HG02981 (cell line): ENCODE measurements at regions not wholly inside any gene's neighbourhood (a gene's known extent, or its start where the extent isn't known, plus 50 kb on each side); places are given as distances from the start of the nearest gene placed in this dataset.
"Not testable (repeated sequence)": the region's sequence is repeated elsewhere in the genome, so short reads cannot be mapped to it uniquely, and the experiment has no call there.

Experiments used
- ATAC-seq: cut with Tn5 transposase; IDR thresholded peaks from one replicate; pipeline ENCODE4 v1.9.1; 2021; ENCODE audit warnings: mild to moderate bottlenecking, moderate library complexity; ENCODE audit not compliant: unreplicated experiment

DNA sequence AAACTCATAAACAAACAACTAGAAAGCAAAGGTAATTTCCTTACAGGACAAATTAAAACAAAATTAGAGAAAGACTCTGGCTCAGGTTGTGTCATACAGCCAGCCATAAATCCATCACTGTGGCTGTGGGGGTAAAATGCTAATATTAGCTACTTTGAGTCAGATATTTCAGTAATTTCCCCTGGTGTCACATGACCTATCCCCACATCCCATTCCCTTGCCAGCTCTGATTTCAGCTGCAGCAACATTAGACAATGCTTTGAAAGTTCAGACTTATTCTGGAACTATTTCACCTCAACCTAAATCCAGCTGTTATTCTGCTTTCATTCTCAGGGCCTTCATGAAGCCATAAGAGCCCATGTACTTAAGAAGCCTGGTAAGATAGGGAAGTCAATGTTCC is 55.3 kb downstream of the RPL10L start:
- ATAC-seq, result no peak

DNA sequence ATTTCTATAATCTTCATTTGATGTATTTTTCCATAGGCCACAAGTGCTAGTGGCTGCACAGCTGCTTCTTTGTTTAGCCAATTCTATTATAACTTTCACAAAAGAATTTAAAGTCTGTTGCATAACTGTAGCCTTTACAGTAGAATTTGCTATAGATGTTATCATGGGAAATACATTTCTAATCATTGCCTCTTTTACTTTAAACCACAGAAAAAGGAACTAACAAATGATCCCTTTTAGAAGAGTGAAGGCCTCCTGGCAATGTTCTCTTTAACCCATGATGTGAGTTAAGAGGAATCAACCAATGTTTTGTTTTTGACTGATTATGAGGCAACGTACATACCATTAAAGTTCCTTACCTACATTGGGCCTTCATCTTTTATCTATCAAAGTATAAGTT is 68.8 kb downstream of the RPL10L start:
- no peak for ATAC-seq

DNA sequence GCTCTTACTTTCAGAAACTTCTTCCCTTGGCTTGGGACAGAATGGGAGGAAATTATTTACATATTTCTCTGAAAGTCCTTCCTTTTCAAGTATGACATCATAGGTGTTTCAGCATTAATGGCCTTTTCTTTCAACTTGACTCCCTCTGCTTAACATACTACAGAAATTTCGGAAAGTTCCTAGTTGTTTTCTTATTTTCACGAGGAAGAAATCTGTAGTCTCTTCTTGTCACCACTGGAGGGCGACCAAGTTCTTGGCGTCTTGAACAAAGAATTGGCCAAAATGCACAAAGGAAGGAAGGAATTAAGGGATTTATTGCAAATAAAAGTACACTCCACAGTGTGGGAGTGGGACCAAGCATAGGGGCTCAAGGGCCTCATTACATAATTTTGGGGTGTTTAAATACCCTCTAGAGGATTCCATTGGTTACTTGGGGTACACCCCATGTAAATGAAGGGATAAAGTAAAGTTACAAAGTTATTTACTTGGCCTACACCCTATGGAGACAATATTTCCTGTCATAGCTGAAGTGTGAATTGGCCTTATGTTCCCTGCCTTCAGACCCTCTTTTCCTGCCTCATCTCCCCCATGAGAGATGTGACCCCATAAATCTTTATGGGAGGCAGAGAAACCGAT is 70.4 kb downstream of the RPL10L start:
- no peak for ATAC-seq

DNA sequence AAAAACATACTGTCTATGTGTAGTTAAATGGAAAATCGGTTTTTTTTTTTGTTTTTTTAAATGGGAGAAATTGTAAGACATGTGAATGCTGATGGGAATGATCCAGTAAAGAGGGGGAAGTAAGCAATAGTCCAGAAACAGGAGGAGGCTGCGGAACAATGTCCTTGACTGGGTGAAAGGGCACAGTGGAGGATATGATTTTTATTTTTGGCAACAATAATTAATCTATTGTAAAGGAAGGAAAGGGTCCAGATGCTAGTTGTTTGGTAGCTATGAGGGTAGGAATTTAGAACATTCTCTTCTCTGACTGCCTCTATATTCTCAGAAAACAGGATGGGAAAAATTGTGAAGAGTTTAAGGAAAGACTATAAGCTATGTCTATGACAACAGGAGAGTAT is 76.6 kb downstream of the RPL10L start:
- ATAC-seq, result no peak

DNA sequence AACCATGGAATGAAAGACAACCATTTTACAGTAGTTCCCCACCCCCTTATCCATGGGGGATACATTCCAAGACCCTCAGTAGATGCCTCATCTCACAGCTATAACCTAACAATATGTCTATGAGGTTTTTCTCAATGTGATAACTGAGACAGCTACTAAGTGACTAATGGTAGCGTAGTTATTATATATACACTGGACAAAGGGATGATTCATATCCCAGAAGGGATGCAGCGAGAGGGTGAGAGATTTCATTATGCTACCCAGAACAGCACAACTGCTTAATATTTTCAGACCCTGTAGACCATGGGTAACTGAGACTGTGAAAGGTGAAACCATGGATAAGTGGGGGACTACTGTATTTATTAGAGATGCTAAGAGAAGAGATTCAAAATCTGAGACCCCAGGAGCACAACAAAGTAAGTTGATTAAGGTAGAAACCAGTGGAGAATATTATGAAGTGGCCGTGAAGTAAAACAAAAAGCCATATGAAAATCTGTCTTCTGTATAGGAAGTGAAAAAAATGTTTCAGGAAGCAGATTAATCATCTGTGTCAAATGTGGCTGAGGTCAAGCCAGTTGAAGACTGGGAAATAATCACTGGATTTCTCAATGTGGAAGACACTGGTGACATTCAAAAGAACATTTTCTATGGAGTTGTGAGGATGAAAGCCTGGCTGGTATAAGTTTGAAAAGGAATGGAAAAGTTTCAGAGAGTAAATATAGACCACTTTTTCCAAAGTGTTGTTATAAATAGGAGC is 77.2 kb downstream of the RPL10L start:
- ATAC-seq, result no peak

DNA sequence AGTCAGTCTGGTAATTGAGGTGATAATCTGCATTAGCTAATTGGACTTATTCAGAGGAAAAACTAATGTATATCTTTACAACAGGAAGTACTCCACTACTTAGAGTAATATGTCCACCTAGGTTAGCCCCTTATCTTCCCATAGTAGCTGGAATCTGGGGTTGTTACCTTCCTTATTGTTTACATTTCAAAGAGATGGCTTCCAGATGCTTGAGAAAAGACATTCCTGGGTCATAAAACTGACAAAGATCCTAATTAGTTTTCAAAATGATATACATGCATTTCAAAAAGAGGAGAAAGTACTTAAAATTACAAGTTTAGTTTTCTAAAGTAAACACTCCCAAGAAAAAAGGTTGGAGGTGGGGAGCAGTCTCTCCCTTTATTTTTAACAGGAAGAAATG is 78.1 kb downstream of the RPL10L start:
- no peak for ATAC-seq

DNA sequence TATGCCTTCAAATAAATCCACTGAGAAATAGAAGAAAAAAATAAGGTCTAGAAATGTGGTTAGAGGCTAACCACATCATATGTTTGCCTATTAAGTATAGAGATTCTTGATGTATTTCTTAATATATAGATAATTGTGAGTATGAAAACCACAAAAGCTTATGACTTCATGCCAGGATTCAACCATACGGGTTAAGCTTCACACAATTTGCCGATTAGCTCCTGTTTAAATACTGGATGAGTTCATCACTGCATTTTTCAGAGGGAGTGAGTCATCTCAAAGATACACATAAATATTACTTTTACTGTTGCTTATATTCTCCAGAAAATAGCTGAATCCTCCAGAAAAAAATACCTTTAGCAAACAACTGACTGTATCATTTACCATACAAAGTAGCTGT is 79.6 kb downstream of the RPL10L start:
- no peak for ATAC-seq

DNA sequence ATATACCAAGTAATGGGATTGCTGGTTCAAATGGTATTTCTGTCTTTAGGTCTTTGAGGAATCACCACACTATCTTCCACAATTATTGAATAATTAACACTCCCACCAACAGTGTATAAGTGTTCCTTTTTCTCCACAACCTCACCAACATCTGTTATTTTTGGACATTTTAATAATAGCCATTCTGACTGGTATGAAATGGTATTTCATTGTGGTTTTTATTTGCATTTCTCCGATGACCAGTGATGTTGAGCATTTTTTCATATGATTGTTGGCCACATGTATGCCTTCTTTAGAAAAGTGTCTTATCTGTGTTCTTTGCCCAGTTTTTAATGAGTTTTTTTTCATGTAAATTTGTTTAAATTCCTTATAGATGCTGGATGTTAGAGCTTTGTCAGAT is 83.4 kb downstream of the RPL10L start:
- not testable (repeated sequence) for ATAC-seq

DNA sequence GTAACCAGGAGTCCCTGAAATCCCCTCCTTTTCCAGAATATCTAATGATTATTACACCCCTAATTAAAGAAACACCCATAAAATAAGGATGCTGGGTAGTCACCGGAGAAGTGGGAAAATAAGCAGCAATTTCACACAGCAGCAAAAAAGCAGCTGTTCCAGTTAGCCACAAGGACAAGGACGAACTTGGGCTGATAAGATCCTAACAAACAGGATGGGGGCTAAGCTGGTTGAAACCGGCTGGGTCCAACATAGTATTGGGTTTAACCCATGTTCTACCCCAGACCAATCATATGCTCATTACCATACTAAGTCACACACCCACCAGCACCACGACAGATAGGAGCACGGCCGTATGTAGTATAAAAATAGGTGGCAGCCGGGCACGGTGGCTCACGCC is 100.7 kb downstream of the RPL10L start:
- no peak for ATAC-seq

DNA sequence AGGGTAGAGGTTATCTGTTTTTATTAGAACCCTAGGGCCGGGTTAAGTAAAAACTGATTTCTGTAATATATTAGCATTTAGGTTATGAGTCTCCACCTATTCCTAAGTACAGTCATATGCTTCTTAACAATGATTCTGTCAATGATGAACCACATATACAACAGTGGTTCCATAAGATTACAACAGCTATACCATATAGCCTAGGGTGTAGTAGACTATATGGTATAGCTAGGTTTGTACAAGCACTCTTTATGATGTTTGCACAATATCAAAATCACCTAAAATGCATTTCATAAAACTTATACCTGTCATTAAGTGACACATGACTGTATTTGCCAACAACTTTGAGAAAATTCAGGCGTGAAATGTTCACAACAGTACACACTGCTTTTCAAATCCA is 110.6 kb downstream of the RPL10L start:
- ATAC-seq, result no peak

DNA sequence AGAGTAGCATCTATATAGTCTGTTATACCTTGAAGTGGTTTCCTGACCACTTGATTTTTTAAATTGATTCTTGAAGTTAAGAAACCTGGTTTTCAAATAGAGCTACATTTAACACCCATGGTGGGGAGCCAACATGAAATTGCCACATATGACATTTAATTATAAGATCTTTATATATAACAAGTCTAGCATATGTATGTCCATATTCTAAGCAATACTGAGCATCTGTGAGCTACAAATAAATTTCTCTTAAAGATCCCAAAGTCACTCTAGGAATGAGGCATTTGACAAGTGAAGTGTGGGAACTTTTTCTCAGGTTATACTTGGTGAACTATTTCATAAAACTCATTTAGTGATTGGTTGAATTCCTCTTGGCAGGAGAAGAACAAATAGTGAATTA is 132.5 kb downstream of the RPL10L start:
- no peak for ATAC-seq

DNA sequence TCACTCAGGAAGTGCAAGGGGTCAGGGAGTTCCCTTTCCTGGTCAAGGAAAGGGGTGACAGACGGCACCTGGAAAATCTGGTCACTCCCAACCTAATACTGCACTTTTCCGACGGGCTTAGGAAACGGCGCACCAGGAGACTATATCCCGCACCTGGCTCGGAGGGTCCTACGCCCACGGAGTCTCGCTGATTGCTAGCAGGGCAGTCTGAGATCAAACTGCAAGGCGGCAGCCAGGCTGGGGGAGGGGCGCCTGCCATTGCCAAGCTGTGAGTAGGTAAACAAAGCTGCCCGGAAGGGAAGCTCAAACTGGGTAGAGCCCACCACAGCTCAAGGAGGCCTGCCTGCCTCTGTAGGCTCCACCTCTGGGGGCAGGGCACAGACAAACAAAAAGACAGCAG is 142.8 kb downstream of the RPL10L start:
- ATAC-seq, result not testable (repeated sequence)

DNA sequence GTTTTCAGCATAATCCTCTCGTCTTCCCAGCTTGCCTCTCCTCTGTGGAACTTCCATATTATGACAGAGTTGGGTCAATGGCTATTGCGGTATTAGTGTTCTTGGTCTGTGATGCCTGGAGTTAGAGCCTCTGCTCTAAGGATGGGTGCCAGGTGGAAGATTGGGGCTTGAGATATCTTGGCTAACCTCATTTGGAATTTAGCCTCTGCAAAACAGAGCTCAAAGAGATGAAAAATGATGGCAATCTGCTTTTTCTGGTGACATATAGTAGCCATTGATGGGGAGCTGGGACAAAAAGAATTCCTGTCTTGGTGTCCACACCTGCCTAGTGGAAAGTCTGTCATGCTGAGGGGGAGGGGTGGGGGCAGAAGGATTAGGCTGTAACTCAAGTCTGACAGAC is 152.1 kb downstream of the RPL10L start:
- ATAC-seq, result no peak

DNA sequence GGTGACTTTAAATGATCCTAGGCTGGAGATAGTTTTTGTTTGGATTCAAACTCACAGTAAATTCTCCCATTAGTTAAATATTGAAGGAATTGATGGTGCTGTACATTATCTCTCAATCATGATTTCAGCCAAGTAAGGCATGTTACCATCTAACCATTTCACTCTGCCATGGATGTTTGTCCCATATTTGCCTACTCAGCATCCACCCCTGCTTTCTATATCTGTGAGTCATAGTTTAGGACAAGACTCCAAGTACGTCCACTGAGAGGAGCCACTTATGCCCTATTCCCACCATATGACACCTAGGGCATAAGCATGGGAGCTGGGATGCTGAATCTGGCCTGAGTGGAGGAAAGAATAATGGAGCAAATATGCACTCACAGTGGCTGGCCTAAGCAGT is 155.2 kb downstream of the RPL10L start:
- no peak for ATAC-seq

DNA sequence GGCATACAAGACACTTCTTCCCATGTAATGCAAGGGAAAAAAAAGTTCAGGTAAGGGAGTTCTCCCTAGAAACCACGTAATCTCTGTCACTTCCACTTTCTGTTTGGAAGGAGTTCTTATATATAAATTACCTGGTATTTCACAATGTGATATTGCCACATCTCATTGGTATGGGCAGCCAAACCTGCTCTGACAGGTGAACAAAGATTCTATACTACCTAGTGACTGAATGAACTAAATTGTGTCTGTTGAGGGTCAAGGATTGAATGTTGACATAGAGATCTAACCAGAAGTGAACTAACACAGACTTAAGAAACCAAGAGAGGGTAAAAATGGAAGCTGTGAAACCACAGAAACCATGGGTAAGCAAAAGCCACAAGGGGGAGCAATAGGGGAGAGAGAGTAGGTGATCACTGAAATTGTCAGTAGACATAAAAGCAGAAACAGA is 161.3 kb downstream of the RPL10L start:
- peak; percentile 95 for ATAC-seq

DNA sequence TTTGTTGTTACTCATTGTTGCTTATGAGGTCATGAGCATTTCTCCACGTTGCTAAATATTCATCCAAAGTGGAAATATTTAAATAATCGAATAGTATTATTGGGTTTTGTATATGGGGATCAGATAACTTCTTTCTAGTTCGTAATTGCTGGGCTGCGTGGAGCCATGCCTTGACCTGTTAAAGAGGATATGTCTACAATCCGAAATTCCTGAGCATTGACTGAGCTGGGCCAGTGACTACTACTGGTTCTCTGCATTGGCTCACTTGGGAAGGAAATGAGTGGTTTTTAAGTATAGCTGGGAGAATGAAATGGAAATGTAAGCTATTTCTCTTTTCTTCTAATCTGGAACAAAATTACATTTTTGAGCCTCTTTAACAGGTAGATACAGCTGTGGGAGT is 163.2 kb downstream of the RPL10L start:
- no peak for ATAC-seq

DNA sequence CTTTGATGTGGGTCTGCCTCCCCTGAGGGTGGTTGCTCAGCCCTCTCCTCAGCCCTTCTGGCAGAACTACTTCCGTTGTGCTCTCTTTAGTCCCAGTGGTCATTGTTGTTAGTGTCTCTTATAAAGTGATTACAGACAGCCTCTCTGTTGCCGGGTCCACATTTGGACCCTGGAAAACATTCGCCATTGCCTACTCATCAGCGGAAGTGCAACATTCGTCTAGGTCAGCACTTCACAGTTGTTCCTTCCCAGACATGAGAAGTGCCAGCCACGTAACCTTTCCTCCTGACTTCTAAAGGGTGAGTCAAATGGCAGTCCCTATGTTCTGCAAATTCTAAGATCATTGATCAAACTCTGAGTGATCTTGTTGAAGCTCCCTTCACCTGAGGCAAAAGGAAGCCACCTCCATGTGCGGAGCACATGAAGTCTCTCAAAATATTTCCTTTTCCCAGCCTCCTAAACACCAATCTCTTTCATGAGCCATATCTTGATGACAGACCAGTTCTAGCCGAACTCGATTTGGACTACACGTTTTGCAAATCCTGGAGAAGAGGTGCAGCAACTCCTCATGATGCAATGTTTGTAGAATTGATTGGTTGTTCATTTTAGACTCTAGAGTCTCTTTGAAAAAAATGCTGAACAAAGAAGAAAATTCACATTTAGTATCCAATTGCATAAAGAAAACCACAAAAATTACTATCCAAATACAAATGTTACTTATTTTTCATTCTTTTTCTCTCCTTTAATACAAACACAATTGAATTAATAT is 163.8 kb downstream of the RPL10L start:
- no peak for ATAC-seq

DNA sequence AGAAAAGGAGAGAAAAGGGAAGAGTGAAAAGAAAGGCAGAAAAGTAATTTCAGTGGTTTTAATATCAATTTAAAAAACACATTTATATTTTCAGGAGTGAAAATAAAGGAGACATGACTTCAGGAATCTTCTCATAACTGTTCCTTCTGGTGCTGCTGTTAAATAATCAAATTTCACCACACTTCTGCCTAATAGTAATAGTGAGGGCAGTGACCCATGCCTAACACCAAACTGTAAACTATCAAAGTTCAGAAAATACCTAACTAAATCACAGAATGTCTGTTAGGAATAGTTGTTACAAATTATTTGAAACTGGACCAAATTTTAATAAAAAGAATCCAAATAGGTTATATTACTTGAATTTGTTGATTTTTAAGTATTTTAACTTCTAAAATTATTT is 169.4 kb downstream of the RPL10L start:
- ATAC-seq, result no peak

DNA sequence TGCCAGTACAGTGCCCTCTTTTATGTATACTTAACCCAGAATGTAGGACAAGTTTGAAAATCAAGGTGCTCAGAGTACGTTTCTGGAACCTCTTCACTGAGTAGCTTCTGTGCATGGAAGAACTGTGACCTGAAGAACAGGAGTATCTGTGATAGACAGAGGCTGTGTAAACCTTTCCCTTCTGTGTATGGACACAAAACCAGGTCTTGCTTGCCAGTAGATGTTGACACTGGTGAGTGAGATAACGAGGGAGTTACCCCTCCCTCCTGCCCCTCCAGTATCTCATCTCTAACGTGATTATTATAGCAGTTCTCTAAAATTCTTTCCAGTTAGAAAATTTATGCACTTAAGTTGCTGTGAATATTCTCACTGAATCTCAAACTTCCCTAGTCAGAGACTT is 170.8 kb downstream of the RPL10L start:
- ATAC-seq, result no peak

DNA sequence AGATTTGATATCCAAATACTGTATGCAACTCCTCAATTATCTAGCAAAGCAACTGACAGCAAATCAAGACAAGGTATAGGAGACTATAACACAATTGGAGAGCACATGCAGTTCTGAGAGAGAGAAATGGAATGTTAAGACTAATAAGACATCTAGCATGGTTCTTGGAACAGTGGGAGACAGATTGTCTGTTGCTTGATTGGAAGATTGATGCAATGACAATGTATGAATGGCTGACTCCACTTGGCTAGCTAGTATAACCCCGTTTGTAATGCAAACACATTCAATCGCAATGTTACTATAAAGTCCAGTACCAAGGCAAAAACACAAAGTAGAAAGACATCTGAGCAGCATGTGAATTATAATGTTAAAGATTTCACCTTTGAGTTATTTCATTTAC is 179.3 kb downstream of the RPL10L start:
- no peak for ATAC-seq

DNA sequence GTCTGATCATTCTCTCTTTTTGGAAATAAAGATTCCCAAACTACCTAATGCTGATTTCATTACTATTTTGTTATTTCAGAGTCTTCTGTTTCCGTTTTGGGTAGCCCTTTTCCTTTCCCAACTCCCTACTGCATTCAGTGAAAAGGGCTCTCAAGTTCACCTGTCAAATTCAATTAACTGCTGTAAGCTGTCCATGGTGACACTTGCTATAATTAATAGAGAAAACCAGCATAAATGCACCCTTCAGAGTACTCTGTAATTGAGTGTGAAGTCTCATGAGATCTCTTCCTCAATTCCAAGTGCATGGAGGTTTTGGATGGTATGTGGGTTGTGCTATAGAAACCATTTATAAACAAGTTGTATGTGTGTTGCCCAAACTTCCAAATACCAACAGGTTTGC is 187.2 kb downstream of the RPL10L start:
- no peak for ATAC-seq

DNA sequence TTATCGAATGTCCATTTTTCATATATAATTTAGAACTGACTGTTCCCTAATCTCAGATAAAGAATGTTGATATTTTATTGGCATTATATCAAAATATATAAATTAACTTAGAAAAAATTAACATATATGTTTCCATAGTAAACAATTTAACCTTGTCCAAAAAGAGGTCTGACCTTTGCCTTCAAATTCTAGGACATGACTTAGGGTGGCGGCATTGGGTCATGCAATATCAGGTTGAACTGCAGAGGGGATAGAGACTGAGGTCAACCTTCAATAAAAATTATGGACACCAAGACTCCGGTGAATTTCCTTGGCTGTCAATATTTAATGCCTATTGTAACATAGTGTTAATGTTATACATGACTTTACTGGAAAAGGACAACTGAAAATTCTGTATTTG is 199.8 kb downstream of the RPL10L start:
- ATAC-seq, result no peak
